DMS 273 (cell line): ENCODE measurements at regions not wholly inside any gene's neighbourhood (a gene's known extent, or its start where the extent isn't known, plus 50 kb on each side); places are given as distances from the start of the nearest gene placed in this dataset.
"Not testable (repeated sequence)": the region's sequence is repeated elsewhere in the genome, so short reads cannot be mapped to it uniquely, and the experiment has no call there.

Experiments used
- DNase-seq: peaks from one replicate; lab custom pipeline; 2025; ENCODE audit not compliant: unreplicated experiment; lab: John Stamatoyannopoulos, UW

DNA sequence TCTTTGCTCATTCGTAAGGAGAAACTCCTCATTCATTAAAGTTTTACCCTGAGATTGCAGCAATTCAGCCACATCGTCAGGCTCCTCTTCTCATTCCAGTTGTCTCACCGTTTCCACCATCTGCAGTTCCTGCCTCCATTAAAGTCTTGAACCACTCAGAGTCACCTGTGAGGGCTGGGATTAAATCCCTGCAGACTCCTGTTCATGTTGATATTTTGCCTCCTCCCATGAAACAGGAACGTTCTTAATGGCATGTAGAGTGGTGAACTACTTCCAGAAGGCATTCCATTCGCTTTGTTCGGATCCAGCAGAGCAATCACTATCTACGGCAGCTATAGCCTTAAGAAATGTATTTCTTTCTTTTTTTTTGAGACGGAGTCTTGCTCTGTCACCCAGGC, 96.5 kb upstream of the FAM20C start:
- DNase-seq: no peak

DNA sequence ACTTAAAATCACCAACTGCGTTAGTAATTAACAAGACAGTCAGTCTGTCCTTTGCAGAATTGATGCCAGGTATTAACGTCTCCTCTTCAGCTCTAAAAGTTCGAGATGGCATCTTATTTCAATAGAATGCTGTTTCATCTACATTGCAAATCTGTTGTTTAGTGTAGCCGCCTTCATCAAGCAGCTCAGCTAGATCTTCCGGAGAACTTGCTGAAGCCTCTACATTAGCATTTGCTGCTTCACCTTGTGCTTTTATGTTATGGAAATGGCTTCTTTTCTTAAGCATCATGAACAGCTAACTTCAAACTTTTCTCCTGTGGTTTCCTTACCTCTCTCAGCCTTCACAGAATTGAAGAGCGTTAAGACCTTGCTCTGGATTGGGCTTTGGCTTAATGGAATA, 95.5 kb upstream of the FAM20C start:
- DNase-seq: no peak

DNA sequence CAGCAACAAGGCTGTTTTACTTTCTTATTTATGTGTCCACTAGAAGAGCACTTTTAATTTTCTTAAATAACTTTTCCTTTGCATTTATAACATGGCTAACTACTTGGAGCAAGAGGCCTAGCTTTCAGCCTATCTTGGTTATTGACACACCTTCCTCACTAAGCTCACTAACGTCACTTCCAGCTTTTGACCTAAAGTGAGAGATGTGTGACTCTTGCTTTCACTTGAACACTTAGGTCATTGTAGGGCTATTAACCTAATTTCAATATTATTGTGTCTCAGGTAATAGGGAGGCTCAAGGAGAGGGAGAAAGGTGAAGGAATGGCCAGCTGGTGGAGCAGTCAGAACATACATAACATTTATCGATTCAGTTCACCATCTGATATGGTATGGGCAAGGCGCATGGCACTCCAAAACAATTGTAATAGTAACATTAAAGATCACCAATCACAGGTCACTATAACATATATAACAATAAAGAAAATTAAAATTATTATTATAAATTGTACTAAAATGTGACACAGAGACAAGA, 95.0 kb upstream of the FAM20C start:
- DNase-seq: no peak

DNA sequence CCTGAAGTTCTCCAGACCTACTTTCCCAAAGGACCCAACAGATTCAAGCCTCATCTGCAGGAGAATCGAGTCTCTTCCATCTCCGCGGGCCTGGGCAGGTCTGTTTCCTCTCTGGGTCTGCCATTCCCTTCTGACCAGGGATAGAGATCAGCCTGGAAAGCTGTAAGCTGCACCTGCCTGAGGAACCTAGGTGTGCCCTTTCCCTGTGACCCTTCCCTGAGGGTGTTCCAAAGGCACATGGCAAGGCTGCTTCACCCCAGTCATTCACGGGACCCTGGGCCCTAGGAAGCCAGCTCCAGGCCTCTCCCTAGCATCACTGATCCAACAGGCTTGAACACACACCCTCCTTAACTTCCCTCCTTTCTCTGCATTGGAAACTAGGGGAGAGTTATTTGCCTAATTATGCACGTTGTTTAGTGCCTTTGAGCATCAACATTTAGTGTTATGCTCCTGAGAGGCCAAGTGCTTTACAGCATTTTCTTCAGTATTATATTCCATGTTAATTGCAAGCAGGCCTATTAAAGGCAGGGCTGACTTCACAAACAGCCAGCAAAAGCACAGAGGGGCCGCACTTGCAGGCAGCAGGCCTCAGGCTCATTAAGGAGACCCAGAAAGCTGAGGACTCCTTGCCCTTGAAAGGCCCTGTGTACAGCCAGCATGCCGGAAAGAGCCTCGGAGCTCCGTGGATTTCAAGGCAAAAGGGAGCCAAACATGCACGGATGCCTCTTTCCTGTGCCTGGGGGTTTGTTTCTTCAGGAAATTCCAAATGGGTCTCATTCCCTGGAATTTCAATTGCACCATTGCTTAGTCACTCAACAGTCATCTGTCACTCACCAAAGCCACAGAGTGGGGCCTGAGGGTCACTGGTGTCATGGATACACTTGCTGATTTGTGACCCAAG, 91.0 kb upstream of the FAM20C start:
- no peak for DNase-seq

DNA sequence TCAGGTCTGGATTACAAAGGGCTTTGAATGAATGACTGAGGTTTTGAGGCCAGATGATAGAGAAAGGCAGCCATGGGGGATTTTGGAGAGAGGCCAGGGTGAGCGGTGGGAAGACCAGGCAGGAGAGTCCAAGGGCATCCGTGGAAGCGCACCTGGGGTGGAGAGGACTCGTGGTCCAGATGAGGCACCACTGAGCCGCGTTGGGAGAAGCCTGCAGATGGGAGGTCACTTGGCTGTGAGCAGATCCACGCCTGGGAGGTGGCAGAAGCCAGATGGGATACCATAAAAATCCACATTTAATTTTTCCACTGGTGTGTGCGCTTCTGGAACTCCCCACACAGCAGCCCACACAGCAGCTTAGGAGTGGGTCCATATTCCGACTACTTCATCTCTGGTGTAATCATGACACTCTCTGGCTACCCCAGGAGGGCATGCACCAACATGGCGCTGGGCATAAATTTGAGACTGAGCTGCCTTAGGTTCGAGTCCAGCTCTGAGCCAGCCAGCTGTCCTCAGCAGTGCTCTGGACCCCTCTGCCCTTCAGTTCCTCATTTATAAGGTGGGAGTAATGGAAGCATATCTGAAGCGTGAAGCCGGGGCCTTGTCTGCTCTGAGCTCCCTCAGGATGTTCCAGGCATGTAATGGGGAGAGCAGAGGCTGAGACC, 90.2 kb upstream of the FAM20C start:
- no peak for DNase-seq

DNA sequence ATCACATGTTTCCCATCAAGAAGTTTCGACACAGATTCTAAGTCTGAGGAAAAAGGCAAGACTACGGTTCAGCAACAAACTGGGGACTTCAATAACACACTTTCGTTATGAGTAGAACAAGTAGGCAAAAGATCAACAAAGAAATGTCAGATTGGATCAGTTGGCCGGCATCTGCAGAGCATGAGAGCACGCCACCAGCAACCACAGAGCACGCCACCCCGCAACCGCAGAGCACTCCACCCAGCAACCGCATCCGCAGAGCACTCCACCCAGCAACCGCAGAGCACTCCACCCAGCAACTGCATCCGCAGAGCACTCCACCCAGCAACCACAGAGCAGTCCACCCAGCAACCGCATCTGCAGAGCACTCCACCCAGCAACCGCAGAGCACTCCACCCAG, 89.7 kb upstream of the FAM20C start:
- DNase-seq: no peak

DNA sequence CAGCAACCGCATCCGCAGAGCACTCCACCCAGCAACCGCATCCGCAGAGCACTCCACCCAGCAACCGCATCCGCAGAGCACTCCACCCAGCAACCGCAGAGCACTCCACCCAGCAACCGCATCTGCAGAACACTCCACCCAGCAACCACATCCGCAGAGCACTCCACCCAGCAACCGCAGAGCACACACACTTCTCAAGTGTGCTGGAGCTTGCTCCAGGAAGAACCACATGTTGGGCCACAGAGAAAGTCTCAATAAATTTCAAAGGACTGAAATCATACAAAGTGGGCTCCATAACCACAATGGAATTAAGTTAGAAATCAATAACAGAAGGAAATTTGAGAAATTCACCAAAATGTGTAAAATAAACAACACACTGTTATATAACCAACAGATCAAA, 88.4 kb upstream of the FAM20C start:
- DNase-seq: not testable (repeated sequence)

DNA sequence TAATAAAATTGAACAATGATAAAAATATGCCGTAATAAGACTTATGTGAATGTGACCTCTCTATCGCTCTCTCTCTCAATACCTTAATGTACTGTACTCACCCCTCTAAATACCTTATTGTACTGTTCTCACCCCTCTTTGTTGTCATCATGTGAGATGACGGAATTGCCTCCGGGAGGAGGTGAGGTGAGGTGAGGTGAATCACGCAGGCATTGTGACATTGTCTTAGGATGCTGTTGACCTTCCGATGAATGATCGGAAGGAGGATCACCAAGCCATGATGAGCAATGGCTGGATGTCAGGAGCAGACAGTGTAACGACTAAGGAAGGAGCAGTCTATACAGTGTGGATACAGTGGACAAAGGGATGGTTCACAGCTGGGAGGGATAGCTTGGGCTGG, 87.4 kb upstream of the FAM20C start:
- no peak for DNase-seq

DNA sequence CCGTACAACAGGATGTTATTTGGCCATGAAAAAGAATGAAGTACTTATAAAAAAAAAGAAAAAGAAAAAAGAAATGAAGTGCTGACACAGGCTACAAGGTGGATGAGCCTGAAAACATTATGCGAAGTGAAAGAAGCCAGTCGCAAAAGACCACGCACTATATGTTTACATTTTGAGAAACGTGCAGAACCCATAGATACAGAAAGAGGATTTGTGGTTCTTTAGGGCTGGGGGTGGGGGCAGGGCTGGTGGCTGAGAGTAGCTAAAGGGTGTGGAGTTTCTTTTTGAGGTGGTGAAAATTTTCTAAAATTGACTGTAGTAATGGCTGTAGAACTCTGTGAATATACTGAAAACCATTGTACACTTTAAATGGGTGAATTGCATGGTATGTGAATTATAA, 86.0 kb upstream of the FAM20C start:
- no peak for DNase-seq

DNA sequence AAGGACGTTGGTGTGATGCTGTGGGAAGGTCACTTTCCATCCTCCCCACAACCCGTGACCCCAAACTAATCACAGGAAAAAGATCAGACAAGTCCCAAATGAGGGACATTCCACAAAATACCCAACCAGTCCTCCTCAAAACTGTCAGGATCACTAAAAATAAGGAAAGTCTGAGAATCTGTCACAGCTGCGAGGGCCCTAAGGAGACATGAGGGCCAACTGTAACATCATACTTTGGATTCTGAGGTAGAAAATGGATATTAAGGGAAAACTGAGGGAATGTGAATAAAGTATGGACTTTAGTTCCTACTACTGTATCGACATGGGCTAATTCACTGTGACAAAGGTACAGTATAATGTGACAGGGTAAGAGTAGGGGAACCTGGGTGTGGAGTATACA, 85.1 kb upstream of the FAM20C start:
- DNase-seq: no peak

DNA sequence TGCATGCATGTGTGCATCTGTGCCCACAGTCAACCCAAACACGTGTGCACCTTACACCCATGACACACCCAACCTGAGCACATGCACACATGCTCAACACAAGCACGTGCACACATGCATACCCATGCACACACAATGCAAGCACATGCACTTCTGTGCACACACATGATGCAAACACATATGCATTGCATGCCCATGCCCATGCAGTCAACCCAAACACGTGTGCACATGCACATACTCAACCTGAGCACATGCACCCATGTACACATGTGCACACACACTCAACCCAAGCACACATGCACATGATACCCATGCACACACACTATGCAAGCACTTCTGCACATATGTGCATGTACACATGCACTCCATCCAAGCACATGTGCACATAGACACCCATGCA, 84.5 kb upstream of the FAM20C start:
- DNase-seq: no peak

DNA sequence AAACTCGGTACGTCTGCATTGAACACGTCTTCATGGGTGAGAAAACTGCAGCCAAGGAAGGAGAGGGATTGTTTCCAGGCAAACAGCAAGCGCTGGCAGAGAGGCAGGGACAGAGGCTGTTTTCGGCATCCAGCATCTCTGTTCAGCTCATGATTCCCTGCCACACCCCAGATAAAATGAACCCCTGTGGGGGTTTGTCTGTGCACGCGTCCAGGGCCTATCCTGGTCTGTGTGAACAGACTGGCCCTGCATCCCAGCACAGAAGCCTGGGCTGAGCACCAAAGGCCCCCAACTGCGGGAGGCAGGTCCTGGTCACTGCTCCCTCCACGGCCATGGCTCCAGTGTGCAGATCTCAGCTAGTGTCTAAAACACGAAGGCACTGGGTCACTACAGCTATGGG, 83.3 kb upstream of the FAM20C start:
- no peak for DNase-seq

DNA sequence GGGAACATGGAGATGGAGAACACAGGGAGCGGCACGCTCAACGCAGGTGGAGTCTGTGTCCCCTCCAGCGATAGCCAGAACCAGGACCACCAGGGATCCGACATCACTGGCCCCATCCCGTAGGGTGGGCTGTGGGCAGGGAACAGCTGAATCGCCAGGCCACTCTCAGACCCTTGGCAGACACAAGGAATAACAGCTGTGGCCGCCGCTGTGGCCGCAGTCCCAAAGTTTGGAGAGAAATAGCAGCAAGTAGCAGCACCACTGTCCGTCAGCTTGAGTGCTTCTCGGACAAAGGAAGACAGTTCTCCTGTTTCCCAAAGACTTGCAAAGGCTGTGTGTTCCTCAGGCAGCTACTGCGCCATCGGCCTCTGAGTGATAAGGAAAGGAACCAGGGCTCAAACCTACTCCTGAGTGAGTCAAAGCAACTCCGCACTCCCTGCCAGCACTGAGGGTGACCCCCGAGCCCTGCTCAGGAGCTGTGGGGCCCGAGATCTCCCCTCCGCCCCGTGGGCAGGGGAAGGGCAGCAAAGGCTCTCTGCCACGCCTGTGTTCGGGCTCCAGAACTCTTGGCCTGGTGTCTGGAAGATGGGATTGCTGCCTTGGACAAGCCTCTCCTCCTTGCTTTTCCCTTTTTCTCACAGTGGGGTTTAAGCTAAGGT, 82.3 kb upstream of the FAM20C start:
- DNase-seq: no peak

DNA sequence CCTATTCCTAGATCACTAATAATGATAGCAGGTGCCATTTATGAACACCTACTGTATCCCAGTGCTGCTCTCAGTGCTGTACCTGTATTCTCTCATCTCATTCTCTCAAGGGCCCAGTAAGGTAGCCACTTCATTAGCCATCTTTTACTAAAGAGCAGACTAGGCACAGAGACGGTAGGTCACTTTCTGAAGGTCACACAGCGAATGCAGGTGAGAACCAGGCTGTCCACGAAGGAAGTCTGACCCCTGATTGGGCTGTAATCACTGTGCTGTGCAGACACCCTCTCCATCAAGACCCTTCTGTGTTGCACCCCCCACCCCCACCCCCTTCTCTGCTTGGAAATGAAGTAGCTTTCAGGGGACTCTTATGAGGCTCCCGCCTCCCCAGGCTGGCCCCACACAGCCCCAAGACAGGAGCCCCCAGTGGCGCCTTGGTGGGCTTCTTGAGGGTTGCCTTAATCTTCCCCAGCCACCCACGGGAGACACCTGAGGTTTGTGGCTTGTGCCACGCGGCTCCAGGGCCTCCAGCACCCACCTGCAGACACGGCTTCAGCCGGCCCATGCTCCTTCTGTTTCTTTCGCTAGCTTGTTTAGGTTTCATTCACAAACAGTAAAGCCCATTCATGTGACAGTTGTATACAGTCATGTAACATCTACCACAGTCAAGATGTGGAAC, 81.7 kb upstream of the FAM20C start:
- DNase-seq: no peak

DNA sequence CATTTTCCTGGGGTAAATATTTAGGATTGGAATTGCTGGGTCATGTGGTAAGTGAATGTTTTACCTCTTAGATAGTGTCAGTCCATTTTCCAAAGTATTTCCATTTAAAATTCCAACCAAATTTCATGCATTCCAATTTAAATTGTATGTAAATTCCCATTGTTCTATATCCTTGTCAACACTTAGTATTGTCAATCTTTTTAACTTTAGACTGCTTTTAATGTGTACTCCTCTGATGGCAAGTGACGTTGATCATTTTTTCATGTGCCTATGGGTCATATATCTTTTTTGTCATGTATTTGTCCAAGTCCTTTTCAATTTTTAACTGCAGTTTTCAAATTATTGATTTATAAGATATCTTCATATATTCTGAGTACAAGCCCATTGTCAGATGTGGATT, 80.8 kb upstream of the FAM20C start:
- no peak for DNase-seq

DNA sequence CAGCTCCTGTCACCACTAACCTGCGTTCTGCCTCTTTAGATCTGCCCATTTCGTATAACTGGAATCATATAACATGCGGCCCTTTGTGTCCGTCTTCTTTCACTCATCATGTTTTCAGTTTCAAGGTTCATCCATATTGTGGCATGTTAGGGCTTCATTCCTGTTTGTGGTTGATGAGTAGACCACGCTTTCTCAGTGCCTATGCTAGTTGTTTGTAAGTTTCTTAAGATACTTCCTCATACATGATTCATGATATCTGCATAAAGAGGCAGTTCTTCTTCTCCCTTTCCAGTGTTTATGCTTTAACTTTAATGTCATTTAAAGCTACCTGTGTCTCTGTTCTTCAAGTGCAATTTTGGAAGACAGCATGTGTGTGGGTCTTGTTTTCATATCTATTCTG, 79.5 kb upstream of the FAM20C start:
- no peak for DNase-seq

DNA sequence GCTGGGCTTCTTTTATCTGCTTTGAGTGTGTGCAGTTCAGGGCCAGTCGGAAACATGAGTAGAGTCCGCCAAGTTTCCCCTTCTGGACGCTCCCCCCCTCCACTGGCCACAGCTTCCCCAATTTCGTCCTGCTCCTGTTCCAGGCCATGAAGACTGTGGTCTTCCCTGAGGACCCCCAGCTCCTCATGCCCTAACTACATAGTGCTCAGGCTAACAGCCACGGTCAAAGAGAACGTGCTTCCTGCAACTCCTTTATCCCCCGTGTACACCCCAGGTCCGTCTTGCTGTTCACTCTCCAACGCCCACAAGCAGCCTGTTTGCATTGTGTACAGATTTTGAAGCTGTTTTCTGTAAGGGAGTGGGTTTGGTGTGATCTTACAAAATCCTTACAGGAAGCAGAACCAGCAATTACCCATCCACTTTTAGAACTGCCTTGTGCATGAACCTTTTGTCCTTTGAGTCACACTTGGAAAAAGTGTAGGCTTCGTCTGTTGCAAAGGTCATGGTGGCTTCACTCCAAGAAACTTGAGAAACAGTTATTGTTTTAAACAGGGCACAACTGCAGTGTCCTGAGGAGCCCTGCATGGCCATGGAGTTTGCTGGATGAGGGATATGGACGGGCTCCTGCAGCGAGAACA, 77.0 kb upstream of the FAM20C start:
- DNase-seq: no peak

DNA sequence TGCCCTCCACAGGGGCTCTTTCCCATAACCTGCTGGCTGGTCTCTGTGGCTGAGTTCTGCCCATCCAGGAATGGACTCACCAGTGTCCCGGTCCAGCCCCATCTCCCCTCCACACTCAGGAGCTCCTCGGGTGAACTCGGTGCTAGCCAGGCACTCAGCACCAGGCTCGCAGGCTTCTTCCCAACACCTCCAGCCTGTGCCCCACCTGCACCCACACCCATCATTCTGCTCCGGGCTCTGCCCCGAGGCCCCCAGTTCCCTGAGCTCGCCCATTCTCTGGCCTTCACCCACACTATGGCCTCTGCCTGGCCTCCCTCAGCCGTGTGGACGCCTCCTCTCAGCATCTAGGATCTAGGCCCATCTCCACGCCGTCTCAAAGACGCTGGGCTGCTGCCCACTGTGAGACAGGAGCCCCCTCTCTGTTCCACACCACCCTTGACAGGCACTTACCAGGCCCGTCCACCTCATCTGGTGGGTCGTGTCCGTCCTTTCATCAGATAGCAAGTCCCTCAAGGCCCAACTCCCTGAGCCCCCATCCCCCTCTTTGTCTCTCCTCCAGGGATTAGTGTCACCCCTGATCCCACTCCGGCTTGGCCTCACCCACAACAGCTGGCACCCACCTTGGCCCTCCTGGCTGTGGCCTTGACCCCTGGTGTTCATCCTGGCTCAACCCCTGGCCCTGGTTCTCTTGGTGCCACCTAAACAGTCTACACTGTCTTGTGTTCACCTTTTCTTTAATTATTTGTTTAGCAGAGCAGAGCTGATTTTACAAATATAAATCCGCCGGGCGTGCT, 76.0 kb upstream of the FAM20C start:
- DNase-seq: no peak

DNA sequence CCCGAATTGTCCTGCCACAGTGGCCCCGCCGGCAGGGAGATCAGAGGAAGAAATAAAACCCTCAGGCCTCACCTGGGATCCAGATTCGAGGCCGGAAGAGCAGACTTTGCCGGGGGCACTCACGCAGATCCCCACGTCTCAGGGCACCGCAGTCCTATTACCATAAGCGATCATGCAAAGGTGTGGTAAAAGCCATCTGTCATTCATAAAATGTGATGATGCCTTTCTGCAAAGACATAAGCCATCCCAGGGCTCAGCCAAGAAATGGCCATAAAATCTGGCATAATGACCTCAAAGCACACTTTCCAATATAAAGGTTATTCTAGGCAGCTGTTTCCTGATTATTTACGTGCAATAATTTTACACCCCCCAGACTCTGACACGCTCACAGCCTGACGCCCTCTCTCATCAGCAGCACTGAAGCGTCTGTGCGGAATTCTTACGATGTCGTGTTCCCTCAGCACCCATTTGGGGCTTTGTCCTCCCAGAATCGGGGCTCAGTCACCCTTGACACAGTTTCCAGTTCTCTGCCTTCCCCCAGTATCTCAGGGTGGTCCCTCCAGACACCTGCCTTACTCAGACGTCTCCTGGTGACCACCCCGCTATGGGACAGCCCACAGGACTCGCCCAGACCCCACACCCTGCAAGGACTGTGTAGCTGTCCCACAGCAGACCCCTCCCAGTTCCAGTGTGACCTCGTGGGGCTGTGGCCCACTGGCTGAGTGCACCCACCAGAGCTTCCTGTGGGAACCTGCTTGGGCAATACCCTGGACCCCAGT, 74.3 kb upstream of the FAM20C start:
- no peak for DNase-seq
